Astrocyte (in vitro differentiated cells and primary cell): ENCODE measurements at regions not wholly inside any gene's neighbourhood (a gene's known extent, or its start where the extent isn't known, plus 50 kb on each side); places are given as distances from the start of the nearest gene placed in this dataset.

Experiments used
- EZH2 ChIP-seq: IDR thresholded peaks from 2 replicates; pipeline ENCODE4 v1.6.1; 2012; ENCODE audit warnings: mild to moderate bottlenecking, low read length, inconsistent platforms; ENCODE audit not compliant: insufficient read depth
- TF ChIP-seq, protein P1 (sequence below): IDR thresholded peaks from 2 replicates; pipeline ENCODE4 v1.5.1; 2011; ENCODE audit warnings: low read depth, mild to moderate bottlenecking, inconsistent platforms, low read length, moderate library complexity; ENCODE audit not compliant: insufficient read depth

DNA sequence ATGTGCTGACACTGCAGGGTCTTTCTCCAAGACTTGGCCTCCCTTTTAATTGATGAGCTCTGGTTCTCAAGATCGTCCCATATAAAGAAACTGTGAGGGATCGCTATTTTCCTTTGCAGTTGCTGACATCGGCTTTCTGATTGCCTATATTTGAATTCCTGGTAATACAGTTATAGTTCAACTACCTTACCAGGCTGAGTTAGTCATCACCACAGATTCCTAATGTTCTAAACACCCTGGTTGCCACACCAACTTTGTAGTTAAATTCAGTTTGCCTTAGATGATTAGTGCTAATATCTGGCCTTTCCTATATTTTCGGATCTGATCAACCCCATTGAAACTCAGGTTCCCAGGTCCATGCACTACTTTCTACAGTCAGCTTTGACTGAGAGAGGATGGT, 125.0 kb downstream of the GMNC start:
- TF ChIP-seq EZH2, result no peak
- TF ChIP-seq, protein P1, sequence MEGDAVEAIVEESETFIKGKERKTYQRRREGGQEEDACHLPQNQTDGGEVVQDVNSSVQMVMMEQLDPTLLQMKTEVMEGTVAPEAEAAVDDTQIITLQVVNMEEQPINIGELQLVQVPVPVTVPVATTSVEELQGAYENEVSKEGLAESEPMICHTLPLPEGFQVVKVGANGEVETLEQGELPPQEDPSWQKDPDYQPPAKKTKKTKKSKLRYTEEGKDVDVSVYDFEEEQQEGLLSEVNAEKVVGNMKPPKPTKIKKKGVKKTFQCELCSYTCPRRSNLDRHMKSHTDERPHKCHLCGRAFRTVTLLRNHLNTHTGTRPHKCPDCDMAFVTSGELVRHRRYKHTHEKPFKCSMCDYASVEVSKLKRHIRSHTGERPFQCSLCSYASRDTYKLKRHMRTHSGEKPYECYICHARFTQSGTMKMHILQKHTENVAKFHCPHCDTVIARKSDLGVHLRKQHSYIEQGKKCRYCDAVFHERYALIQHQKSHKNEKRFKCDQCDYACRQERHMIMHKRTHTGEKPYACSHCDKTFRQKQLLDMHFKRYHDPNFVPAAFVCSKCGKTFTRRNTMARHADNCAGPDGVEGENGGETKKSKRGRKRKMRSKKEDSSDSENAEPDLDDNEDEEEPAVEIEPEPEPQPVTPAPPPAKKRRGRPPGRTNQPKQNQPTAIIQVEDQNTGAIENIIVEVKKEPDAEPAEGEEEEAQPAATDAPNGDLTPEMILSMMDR, result no peak
